ENCODE measurements at regions not wholly inside any gene's neighbourhood (a gene's known extent, or its start where the extent isn't known, plus 50 kb on each side); places are given as distances from the start of the nearest gene placed in this dataset.

GRCh38 chr6:80535914-80536565 is 429.6 kb downstream of the BCKDHB start:
- no peak for TF ChIP-seq CTCF (IDR thresholded peaks at IDR 0.05)
- Histone ChIP-seq H3K9me3 (no peaks in the 10 kb centered on the region), H3K4me1 (no peaks in the 10 kb centered on the region), H3K4me3 (no peak overlapping the region), H3K36me3 (ENCODE audit: insufficient read depth in 1 of 2, low read depth in 1 of 2) (no peaks in the 10 kb centered on the region), H3K27me3 (ENCODE audit: insufficient read depth in 3 of 3, low read length in 2 of 3) (no peaks in the 10 kb centered on the region), H3K27ac (no peak overlapping the region)
- ATAC-seq (no peak), DNase-seq (no peak)
- WGBS, 3 donors: 87 to 100% (median 88%) methylated on average over 1 of the region's 1 CpG
- intact Hi-C loops (cut with DNase I): no loop called here

- H3K36me3 ChIP-seq (ENCODE audit: insufficient read depth in 1 of 2, low read depth in 1 of 2): no peaks in the 10 kb centered on the region
- DNase-seq: no peak
- no peaks in the 10 kb centered on the region for H3K4me1 ChIP-seq
- no peaks in the 10 kb centered on the region for H3K9me3 ChIP-seq
- H3K27me3 ChIP-seq (ENCODE audit: insufficient read depth in 3 of 3, low read length in 2 of 3): no peaks in the 10 kb centered on the region
- H3K27ac ChIP-seq: no peak overlapping the region
- no peak for ATAC-seq
- WGBS, 3 donors: 76 to 85% (median 79%) methylated on average over 4 of the region's 4 CpGs
- TF ChIP-seq CTCF (IDR thresholded peaks at IDR 0.05): no peak
- no peak overlapping the region for H3K4me3 ChIP-seq
- intact Hi-C loops (cut with DNase I): no loop called here
These were observed 425.5 kb downstream of the BCKDHB start for GRCh38 chr6:80531681-80532619.

GRCh38 chr6:80530103-80530502 is 423.6 kb downstream of the BCKDHB start:
- Histone ChIP-seq H3K27ac (no peak overlapping the region), H3K4me3 (no peak overlapping the region), H3K9me3 (no peaks in the 10 kb centered on the region), H3K36me3 (ENCODE audit: insufficient read depth in 1 of 2, low read depth in 1 of 2) (no peaks in the 10 kb centered on the region), H3K27me3 (ENCODE audit: insufficient read depth in 3 of 3, low read length in 2 of 3) (no peaks in the 10 kb centered on the region), H3K4me1 (no peaks in the 10 kb centered on the region)
- ATAC-seq: no peak
- 84 to 90% (median 85%) methylated on average over 3 of the region's 3 CpGs for WGBS, 3 donors
- no peak for TF ChIP-seq CTCF (IDR thresholded peaks at IDR 0.05)
- intact Hi-C loops (cut with DNase I): no loop called here
- no peak for DNase-seq

GRCh38 chr6:80528115-80528514 is 421.6 kb downstream of the BCKDHB start:
- ATAC-seq: no peak
- no peak overlapping the region for H3K4me3 ChIP-seq
- intact Hi-C loops (cut with DNase I): no loop called here
- DNase-seq: no peak
- peaks cover 12% of the 10 kb centered on the region for H3K4me1 ChIP-seq
- H3K27me3 ChIP-seq (ENCODE audit: insufficient read depth in 3 of 3, low read length in 2 of 3): no peaks in the 10 kb centered on the region
- no peak for TF ChIP-seq CTCF (IDR thresholded peaks at IDR 0.05)
- H3K27ac ChIP-seq: no peak overlapping the region
- H3K36me3 ChIP-seq (ENCODE audit: insufficient read depth in 1 of 2, low read depth in 1 of 2): no peaks in the 10 kb centered on the region
- H3K9me3 ChIP-seq: no peaks in the 10 kb centered on the region

All from psoas muscle (tissue), 7 donors.